HCT116 (cell line): ENCODE measurements at regions not wholly inside any gene's neighbourhood (a gene's known extent, or its start where the extent isn't known, plus 50 kb on each side); places are given as distances from the start of the nearest gene placed in this dataset.

ENCODE experiments used
- ATAC-seq: fragments of 200-7000 bp; cut with Tn5 transposase; 2 replicates; pipeline ENCODE4 v1.9.1; 2020; ENCODE audit warnings: mild to moderate bottlenecking, moderate library complexity
- BruUV-seq: library from RNA; stranded (reverse); fragments of 400-500 nt; replicated peaks from 2 replicates; lab custom pipeline; 2021; lab: Mats Ljungman, UMichigan
- CTCF ChIA-PET: fragments of 300-600 bp; sonication (Branson Sonifier 250); formaldehyde crosslinking; loops from one replicate; lab custom pipeline; 2021; ENCODE audit warnings: antibody characterized with exemption; lab: Charles Lee
- POLR2A ChIA-PET: fragments of 300-600, 350-600 bp; sonication (Branson Sonifier 250); formaldehyde crosslinking; loops from one replicate; lab custom pipeline; 2021; ENCODE audit warnings: antibody characterized with exemption; lab: Charles Lee
- RAD21 ChIA-PET, 2 experiments: fragments of 300-600 bp; sonication (Branson Sonifier 250); formaldehyde crosslinking; loops; one replicate each; lab custom pipeline; 2023; ENCODE audit warnings: low total read pairs in 2 of 2; ENCODE audit not compliant: uncharacterized antibody in 2 of 2, unreplicated experiment in 2 of 2, low non-redundant PET in 1 of 2; lab: Charles Lee
- DNase-seq: peaks from one replicate; pipeline ENCODE4 v3.0.0-alpha.2; 2010; ENCODE audit warnings: low read depth, low spot score
- H2AFZ ChIP-seq: fragments of 200-600 bp; shearing (Covaris generic), sonication (generic); 2 replicates; pipeline ENCODE4 v1.6.1; 2017; ENCODE audit warnings: low read depth, mixed run types, mixed read lengths, antibody characterized with exemption, low read length; ENCODE audit not compliant: poor library complexity, severe bottlenecking
- H3K27ac ChIP-seq: 2 replicates; pipeline ENCODE4 v1.5.1; 2012; ENCODE audit warnings: low read depth, low read length
- H3K27me3 ChIP-seq: fragments of 200-600 bp; sonication (generic); 2 replicates; pipeline ENCODE4 v1.6.1; 2016; ENCODE audit warnings: mixed run types, low read length, mixed read lengths; ENCODE audit not compliant: insufficient read depth
- H3K36me3 ChIP-seq, 2 experiments: fragments of 200-500 bp in 1 of 2; fragments of 200-600 bp in 1 of 2; sonication (Bioruptor generic) in 1 of 2; sonication (generic) in 1 of 2; 2 replicates each; pipeline versions ENCODE4 v1.5.1 to v1.6.1; 2014 to 2016; ENCODE audit warnings: low read length in 2 of 2, inconsistent platforms in 1 of 2, mixed read lengths in 1 of 2, mixed run types in 1 of 2; ENCODE audit not compliant: insufficient read depth in 2 of 2, control insufficient read depth in 1 of 2
- H3K4me1 ChIP-seq, 2 experiments: fragments of 200-600 bp in 1 of 2; sonication (generic) in 1 of 2; 2 replicates each; pipeline versions ENCODE4 v1.5.1 to v1.6.1; 2012 to 2017; ENCODE audit warnings: low read length in 2 of 2, inconsistent platforms in 1 of 2, mild to moderate bottlenecking in 1 of 2, mixed read lengths in 1 of 2, mixed run types in 1 of 2, moderate library complexity in 1 of 2; ENCODE audit not compliant: insufficient read depth in 2 of 2, control insufficient read depth in 1 of 2
- H3K4me2 ChIP-seq: fragments of 200-600 bp; sonication (generic); 2 replicates; pipeline ENCODE4 v1.6.1; 2017; ENCODE audit warnings: mixed run types, low read length, mixed read lengths
- H3K4me3 ChIP-seq, 2 experiments: fragments of 200-600 bp in 1 of 2; sonication (generic) in 1 of 2; replicated peaks in 1 of 2; 2 replicates each; pipeline ENCODE4 v1.5.1; 2011 to 2016; ENCODE audit warnings: low read length in 2 of 2, control low read depth in 1 of 2, low read depth in 1 of 2, mild to moderate bottlenecking in 1 of 2, mixed read lengths in 1 of 2, mixed run types in 1 of 2
- H3K79me2 ChIP-seq: fragments of 200-600 bp; sonication (generic); 2 replicates; pipeline ENCODE4 v1.6.1; 2017; ENCODE audit warnings: mild to moderate bottlenecking, mixed run types, low read length, moderate library complexity, mixed read lengths; ENCODE audit not compliant: insufficient read depth
- H3K9ac ChIP-seq: fragments of 200-600 bp; sonication (generic); 2 replicates; pipeline ENCODE4 v1.6.1; 2016; ENCODE audit warnings: low read length, mixed read lengths
- H3K9me2 ChIP-seq: fragments of 200-600 bp; sonication (generic), shearing (Covaris generic); 2 replicates; pipeline ENCODE4 v1.6.1; 2017; ENCODE audit warnings: mixed run types, mild to moderate bottlenecking, moderate library complexity; ENCODE audit not compliant: insufficient read depth
- H3K9me3 ChIP-seq, 2 experiments: fragments of 200-500 bp in 1 of 2; fragments of 200-600 bp in 1 of 2; sonication (Bioruptor generic) in 1 of 2; sonication (generic) in 1 of 2; 2 replicates each; pipeline ENCODE4 v1.6.1; 2014 to 2017; ENCODE audit warnings: low read length in 2 of 2, mixed read lengths in 2 of 2, inconsistent platforms in 1 of 2, low read depth in 1 of 2, mild to moderate bottlenecking in 1 of 2, mixed run types in 1 of 2, moderate library complexity in 1 of 2; ENCODE audit not compliant: control insufficient read depth in 1 of 2, insufficient read depth in 1 of 2
- H4K20me1 ChIP-seq: fragments of 200-600 bp; sonication (generic), shearing (Covaris generic); 2 replicates; pipeline ENCODE4 v1.6.1; 2017; ENCODE audit warnings: mixed run types, mild to moderate bottlenecking, moderate library complexity; ENCODE audit not compliant: insufficient read depth
- ATF3 ChIP-seq: IDR thresholded peaks from 2 replicates; pipeline ENCODE4 v1.6.1; 2012
- CBX3 ChIP-seq: IDR thresholded peaks from 2 replicates; pipeline ENCODE4 v1.6.1; 2012; ENCODE audit warnings: low read depth
- CEBPB ChIP-seq: IDR thresholded peaks from 2 replicates; pipeline ENCODE4 v1.6.1; 2012; ENCODE audit warnings: low read depth
- ELF1 ChIP-seq: IDR thresholded peaks from 2 replicates; pipeline ENCODE4 v1.6.1; 2012; ENCODE audit warnings: low read depth, borderline replicate concordance
- POLR2AphosphoS5 ChIP-seq: IDR thresholded peaks from 2 replicates; pipeline ENCODE4 v1.6.1; 2011; ENCODE audit warnings: mild to moderate bottlenecking, low read depth, low read length, moderate library complexity
- REST ChIP-seq: IDR thresholded peaks from 2 replicates; pipeline ENCODE4 v1.6.1; 2012; ENCODE audit warnings: low read depth
- ZBTB33 ChIP-seq: IDR thresholded peaks from 2 replicates; pipeline ENCODE4 v1.6.1; 2011; ENCODE audit warnings: mild to moderate bottlenecking, low read length, moderate library complexity; ENCODE audit not compliant: insufficient replicate concordance; ENCODE audit errors: extremely low read depth
- intact Hi-C: fragments of 100-400 bp; cut with micrococcal nuclease; formaldehyde crosslinking; loops from 2 replicates; pipeline ENCODE4 v1.10.0; 2022

GRCh38 chr12:73486256-73486655, 1051.4 kb upstream of the ATXN7L3B start:
- intact Hi-C loops, result no loop called here
- no peaks in the 10 kb centered on the region for H3K27me3 ChIP-seq
- no peak overlapping the region for H3K4me2 ChIP-seq
- RAD21 ChIA-PET, result interaction anchor here in 1 of 2 experiments (0.6 kb wide), 1 partner anchor 1190 kb away, joined by 3 read pairs; no protein-coding TSS in a partner anchor
- no peaks in the 10 kb centered on the region for H3K9me2 ChIP-seq
- POLR2A ChIA-PET, result no interaction called here
- no peaks in the 10 kb centered on the region for H4K20me1 ChIP-seq
- no peaks in the 10 kb centered on the region for H3K4me1 ChIP-seq
- no peaks in the 10 kb centered on the region for H3K9me3 ChIP-seq
- H3K27ac ChIP-seq, result no peak overlapping the region
- no peak overlapping the region for H2AFZ ChIP-seq
- TF ChIP-seq ATF3, result no peak
- no peak for TF ChIP-seq CBX3
- TF ChIP-seq REST, result no peak
- TF ChIP-seq, all 23 proteins: peak for 0
- no peaks in the 10 kb centered on the region for H3K36me3 ChIP-seq
- ATAC-seq, result no peak
- no peak overlapping the region for H3K9ac ChIP-seq
- no peaks in the 10 kb centered on the region for H3K79me2 ChIP-seq
- no peak overlapping the region for H3K4me3 ChIP-seq
- DNase-seq, result no peak
- CTCF ChIA-PET, result no interaction called here
- BruUV-seq, result no TSS peak

GRCh38 chr12:73506611-73507010, 1031.0 kb upstream of the ATXN7L3B start:
- no peaks in the 10 kb centered on the region for H3K79me2 ChIP-seq
- no peaks in the 10 kb centered on the region for H3K9me2 ChIP-seq
- H3K4me2 ChIP-seq, result no peak overlapping the region
- ChIA-PET CTCF (no interaction called here), POLR2A (no interaction called here), RAD21 (no interaction called here)
- ATAC-seq (no peak), DNase-seq (no peak)
- no peaks in the 10 kb centered on the region for H3K9me3 ChIP-seq
- no peak overlapping the region for H2AFZ ChIP-seq
- BruUV-seq, result no TSS peak
- no peak for TF ChIP-seq POLR2AphosphoS5
- TF ChIP-seq ELF1, result no peak
- TF ChIP-seq CEBPB, result no peak
- TF ChIP-seq ZBTB33, result no peak
- TF ChIP-seq, all 23 proteins: peak for 0
- intact Hi-C loops, result no loop called here
- Histone ChIP-seq H3K27me3 (no peaks in the 10 kb centered on the region), H4K20me1 (no peaks in the 10 kb centered on the region), H3K27ac (no peak overlapping the region), H3K36me3 (no peaks in the 10 kb centered on the region), H3K4me3 (no peak overlapping the region), H3K9ac (no peak overlapping the region), H3K4me1 (no peaks in the 10 kb centered on the region)
